OCI-LY3 (cell line): ENCODE measurements at regions not wholly inside any gene's neighbourhood (a gene's known extent, or its start where the extent isn't known, plus 50 kb on each side); places are given as distances from the start of the nearest gene placed in this dataset.

ENCODE experiments used
- EZH2phosphoT487 ChIP-seq: fragments of 200-600 bp; shearing (Covaris generic); IDR thresholded peaks from 2 replicates; pipeline ENCODE4 v1.6.1; 2018; ENCODE audit warnings: antibody characterized with exemption, mixed run types, low read depth
- TF ChIP-seq, protein P1 (sequence below): fragments of 200-600, 300-600 bp; sonication (generic); IDR thresholded peaks from 2 replicates; pipeline ENCODE4 v1.5.1; 2014; ENCODE audit warnings: antibody characterized with exemption, low read length, low read depth

- TF ChIP-seq, protein P1, sequence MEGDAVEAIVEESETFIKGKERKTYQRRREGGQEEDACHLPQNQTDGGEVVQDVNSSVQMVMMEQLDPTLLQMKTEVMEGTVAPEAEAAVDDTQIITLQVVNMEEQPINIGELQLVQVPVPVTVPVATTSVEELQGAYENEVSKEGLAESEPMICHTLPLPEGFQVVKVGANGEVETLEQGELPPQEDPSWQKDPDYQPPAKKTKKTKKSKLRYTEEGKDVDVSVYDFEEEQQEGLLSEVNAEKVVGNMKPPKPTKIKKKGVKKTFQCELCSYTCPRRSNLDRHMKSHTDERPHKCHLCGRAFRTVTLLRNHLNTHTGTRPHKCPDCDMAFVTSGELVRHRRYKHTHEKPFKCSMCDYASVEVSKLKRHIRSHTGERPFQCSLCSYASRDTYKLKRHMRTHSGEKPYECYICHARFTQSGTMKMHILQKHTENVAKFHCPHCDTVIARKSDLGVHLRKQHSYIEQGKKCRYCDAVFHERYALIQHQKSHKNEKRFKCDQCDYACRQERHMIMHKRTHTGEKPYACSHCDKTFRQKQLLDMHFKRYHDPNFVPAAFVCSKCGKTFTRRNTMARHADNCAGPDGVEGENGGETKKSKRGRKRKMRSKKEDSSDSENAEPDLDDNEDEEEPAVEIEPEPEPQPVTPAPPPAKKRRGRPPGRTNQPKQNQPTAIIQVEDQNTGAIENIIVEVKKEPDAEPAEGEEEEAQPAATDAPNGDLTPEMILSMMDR = no peak
- TF ChIP-seq EZH2phosphoT487 = no peak
Measured at GRCh38 chr4:26030780-26031179, 116.8 kb downstream of the SMIM20 start.
